IMR-90 (cell line): ENCODE measurements at regions not wholly inside any gene's neighbourhood (a gene's known extent, or its start where the extent isn't known, plus 50 kb on each side); places are given as distances from the start of the nearest gene placed in this dataset.

ENCODE experiments used
- ATAC-seq: fragments of 200-7000 bp; cut with Tn5 transposase; 2 replicates; pipeline ENCODE4 v1.9.1; 2020; ENCODE audit warnings: low read depth, mild to moderate bottlenecking, moderate library complexity
- BruUV-seq: library from RNA; stranded (reverse); fragments of 400-500 nt; replicated peaks from 2 replicates; lab custom pipeline; 2021; lab: Mats Ljungman, UMichigan
- CTCF ChIA-PET: fragments of 300-600 bp; formaldehyde crosslinking; extraction: SDS; loops from one replicate; lab custom pipeline; 2021; ENCODE audit warnings: antibody characterized with exemption; lab: Yijun Ruan, JAX
- POLR2A ChIA-PET: fragments of 300-600 bp; sonication (Branson Sonifier 250); formaldehyde crosslinking; loops from one replicate; lab custom pipeline; 2022; ENCODE audit warnings: antibody characterized with exemption; ENCODE audit not compliant: unreplicated experiment; lab: Charles Lee
- DNase-seq: peaks from one replicate; pipeline ENCODE4 v3.0.0; 2013
- H2AFZ ChIP-seq: replicated peaks from 2 replicates; pipeline ENCODE3; 2013; ENCODE audit warnings: low read length, mild to moderate bottlenecking; ENCODE audit not compliant: poor library complexity
- H2AK5ac ChIP-seq: 2 replicates; pipeline ENCODE4 v1.6.1; 2013; ENCODE audit warnings: low read depth, low read length, inconsistent platforms
- H2AK9ac ChIP-seq: replicated peaks from 2 replicates; pipeline ENCODE3; 2013; ENCODE audit warnings: mild to moderate bottlenecking, low read depth, low read length, moderate library complexity; ENCODE audit not compliant: poor library complexity
- H2BK120ac ChIP-seq: 2 replicates; pipeline ENCODE4 v1.6.1; 2013; ENCODE audit warnings: low read depth, low read length, inconsistent platforms
- H2BK15ac ChIP-seq: 3 replicates; pipeline ENCODE4 v1.6.1; 2013; ENCODE audit warnings: low read depth, low read length, inconsistent platforms
- H2BK20ac ChIP-seq: 2 replicates; pipeline ENCODE4 v1.6.1; 2013; ENCODE audit warnings: low read depth, mild to moderate bottlenecking, inconsistent platforms, low read length, moderate library complexity
- H2BK5ac ChIP-seq: 2 replicates; pipeline ENCODE4 v1.6.1; 2013; ENCODE audit warnings: mild to moderate bottlenecking, low read depth, low read length, inconsistent platforms; ENCODE audit not compliant: poor library complexity, severe bottlenecking
- H3K14ac ChIP-seq: replicated peaks from 2 replicates; pipeline ENCODE4 v1.6.1; 2013; ENCODE audit warnings: low read depth, low read length, inconsistent platforms
- H3K18ac ChIP-seq: 2 replicates; pipeline ENCODE4 v1.6.1; 2013; ENCODE audit warnings: low read depth, low read length, control low read depth
- H3K23ac ChIP-seq: 2 replicates; pipeline ENCODE4 v1.6.1; 2013; ENCODE audit warnings: low read depth, low read length, inconsistent platforms
- H3K27ac ChIP-seq: 2 replicates; pipeline ENCODE4 v1.5.1; 2013; ENCODE audit warnings: mild to moderate bottlenecking, control low read depth, low read length; ENCODE audit not compliant: insufficient read depth
- H3K27me3 ChIP-seq: 2 replicates; pipeline ENCODE4 v1.6.1; 2013; ENCODE audit warnings: low read length; ENCODE audit not compliant: control insufficient read depth, insufficient read depth
- H3K36me3 ChIP-seq: 2 replicates; pipeline ENCODE4 v1.6.1; 2013; ENCODE audit warnings: low read length, mixed read lengths; ENCODE audit not compliant: control insufficient read depth, insufficient read depth
- H3K4ac ChIP-seq: 2 replicates; pipeline ENCODE4 v1.6.1; 2013; ENCODE audit warnings: low read depth, low read length, inconsistent platforms
- H3K4me1 ChIP-seq: 2 replicates; pipeline ENCODE4 v1.6.1; 2013; ENCODE audit warnings: low read length, mixed read lengths; ENCODE audit not compliant: control insufficient read depth, insufficient read depth
- H3K4me2 ChIP-seq: 2 replicates; pipeline ENCODE4 v1.6.1; 2013; ENCODE audit warnings: low read depth, mild to moderate bottlenecking, control low read depth, low read length, moderate library complexity
- H3K4me3 ChIP-seq: 2 replicates; pipeline ENCODE4 v1.5.1; 2013; ENCODE audit warnings: low read depth, mild to moderate bottlenecking, control low read depth, low read length, moderate library complexity; ENCODE audit not compliant: insufficient read depth
- H3K56ac ChIP-seq: 2 replicates; pipeline ENCODE4 v1.6.1; 2013; ENCODE audit warnings: low read length, inconsistent platforms; ENCODE audit not compliant: insufficient read depth; ENCODE audit errors: extremely low read depth
- H3K79me1 ChIP-seq, 2 experiments: 2 replicates each; pipeline ENCODE4 v1.6.1; 2013; ENCODE audit warnings: low read length in 2 of 2, inconsistent platforms in 1 of 2, low read depth in 1 of 2
- H3K9ac ChIP-seq: 2 replicates; pipeline ENCODE4 v1.6.1; 2013; ENCODE audit warnings: low read depth, low read length, control low read depth
- H3K9me1 ChIP-seq: 2 replicates; pipeline ENCODE4 v1.6.1; 2013; ENCODE audit warnings: low read length, inconsistent platforms; ENCODE audit not compliant: insufficient read depth
- H3K9me3 ChIP-seq: 2 replicates; pipeline ENCODE4 v1.6.1; 2013; ENCODE audit warnings: low read length; ENCODE audit not compliant: control insufficient read depth, insufficient read depth
- H4K20me1 ChIP-seq: 2 replicates; pipeline ENCODE4 v1.6.1; 2013; ENCODE audit warnings: low read length, inconsistent platforms; ENCODE audit not compliant: insufficient read depth
- H4K5ac ChIP-seq: 2 replicates; pipeline ENCODE4 v1.6.1; 2013; ENCODE audit warnings: mild to moderate bottlenecking, low read depth, low read length, control low read depth
- H4K8ac ChIP-seq, 2 experiments: 2 replicates each; pipeline ENCODE4 v1.6.1; 2013; ENCODE audit warnings: low read depth in 2 of 2, low read length in 2 of 2, control low read depth in 1 of 2, inconsistent platforms in 1 of 2
- H4K91ac ChIP-seq: 2 replicates; pipeline ENCODE4 v1.6.1; 2013; ENCODE audit warnings: low read depth, low read length, inconsistent platforms; ENCODE audit not compliant: insufficient read depth
- CHD1 ChIP-seq: IDR thresholded peaks from 2 replicates; pipeline ENCODE4 v1.6.1; 2012; ENCODE audit warnings: low read depth, low read length, improper control_type of control experiment
- MAFK ChIP-seq: IDR thresholded peaks from 2 replicates; pipeline ENCODE4 v1.6.1; 2012; ENCODE audit warnings: low read depth, low read length, improper control_type of control experiment
- MXI1 ChIP-seq: IDR thresholded peaks from 2 replicates; pipeline ENCODE4 v1.6.1; 2012; ENCODE audit warnings: low read depth, mild to moderate bottlenecking, low read length, moderate library complexity, borderline replicate concordance
- SMC3 ChIP-seq: fragments of 150-350 bp; IDR thresholded peaks from 2 replicates; pipeline ENCODE4 v1.6.1; 2016; ENCODE audit warnings: low read depth, mild to moderate bottlenecking, antibody characterized with exemption, low read length, moderate library complexity
- WGBS, 2 experiments: methylation state at CpG; one replicate each; pipeline versions ENCODE4 v1.1.5 to v1.1.7; 2013; ENCODE audit warnings: missing lambda C conversion rate in 2 of 2; ENCODE audit not compliant: insufficient read length in 1 of 2; ENCODE audit errors: extremely low coverage in 2 of 2; 5-methylcytosine and 5-hydroxymethylcytosine counted together
- dilution Hi-C: fragments of 300-500 bp; cut with HindIII; formaldehyde crosslinking; loops from one replicate; pipeline ENCODE4 v1.14.3; 2018; ENCODE audit warnings: low sequenced_read_pairs; ENCODE audit not compliant: unreplicated experiment
- in situ Hi-C: fragments of 300-500 bp; cut with MboI; formaldehyde crosslinking; loops from 3 replicates; pipeline ENCODE4 v1.14.3; 2019; ENCODE audit warnings: low sequenced_read_pairs, inconsistent platforms, mixed read lengths
- intact Hi-C: fragments of 100-400 bp; cut with micrococcal nuclease; formaldehyde crosslinking; loops from 2 replicates; pipeline ENCODE4 v1.10.0; 2022
- TF ChIP-seq, protein P1 (sequence below): fragments of 150-350 bp; IDR thresholded peaks from 2 replicates; pipeline ENCODE4 v1.6.1; 2017; ENCODE audit warnings: mild to moderate bottlenecking, antibody characterized with exemption, low read length, low read depth
- TF ChIP-seq, protein P2 (sequence below): conservative IDR thresholded peaks from 2 replicates; pipeline ENCODE4 v1.5.1; 2012; ENCODE audit warnings: mild to moderate bottlenecking, low read depth, low read length, improper control_type of control experiment
- TF ChIP-seq, protein P3 (sequence below): fragments of 150-350 bp; IDR thresholded peaks from 2 replicates; pipeline ENCODE4 v1.6.1; 2016; ENCODE audit warnings: low read depth, mild to moderate bottlenecking, low read length, moderate library complexity, borderline replicate concordance

DNA sequence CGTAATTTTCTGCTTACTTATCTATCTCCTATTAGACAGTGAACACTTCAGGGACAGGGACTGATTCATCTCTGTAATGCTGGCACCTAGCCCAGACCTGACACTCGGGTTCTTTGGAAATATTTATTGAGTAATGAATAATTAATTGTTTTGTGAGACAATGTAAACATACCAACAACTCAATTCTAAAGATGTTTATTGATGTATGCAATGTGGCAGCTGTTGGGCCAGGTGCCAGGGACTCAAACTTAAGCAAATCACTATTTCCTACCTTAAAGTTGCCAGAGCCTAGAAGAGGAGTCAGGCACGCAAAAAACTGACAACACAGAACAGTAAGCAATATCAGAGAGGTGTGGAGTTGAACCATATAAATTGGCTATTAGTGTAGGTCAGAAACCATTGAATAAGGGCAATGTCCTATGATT lies 63.6 kb upstream of the BMPER start:
- Histone ChIP-seq H4K20me1 (no peaks in the 10 kb centered on the region), H3K4me2 (no peak overlapping the region), H3K4ac (no peak overlapping the region), H2BK5ac (no peak overlapping the region), H2AK9ac (no peak overlapping the region), H3K23ac (no peak overlapping the region), H2BK20ac (no peak overlapping the region), H3K9me3 (no peaks in the 10 kb centered on the region), H3K9me1 (no peaks in the 10 kb centered on the region; the same call in 1 of the 2 replicates), H3K56ac (no peak overlapping the region), H2AK5ac (no peak overlapping the region), H3K4me1 (no peaks in the 10 kb centered on the region), H2AFZ (no peak overlapping the region), H3K9ac (no peak overlapping the region), H3K14ac (no peak overlapping the region), H3K36me3 (no peaks in the 10 kb centered on the region), H2BK15ac (no peak overlapping the region), H4K5ac (no peak overlapping the region), H3K27ac (no peak overlapping the region), H3K18ac (no peak overlapping the region), H3K27me3 (peaks cover 16% of the 10 kb centered on the region), H4K91ac (no peak overlapping the region), H3K79me1 (no peaks in the 10 kb centered on the region), H2BK120ac (no peak overlapping the region), H3K4me3 (no peak overlapping the region), H4K8ac (no peak overlapping the region)
- dilution Hi-C loops = no loop called here
- ATAC-seq = peak; percentile 46
- CTCF ChIA-PET = no interaction called here
- intact Hi-C loops = loop anchor here (2.0 kb wide), 1 partner anchor 57 kb away; no protein-coding TSS in a partner anchor
- WGBS, 2 experiments = no CpG with 5 or more reads among the region's 3 CpGs
- peak; percentile 25 for DNase-seq
- POLR2A ChIA-PET = no interaction called here
- TF ChIP-seq CHD1 (no peak), MAFK (no peak), SMC3 (no peak), MXI1 (no peak)
- TF ChIP-seq, protein P1, sequence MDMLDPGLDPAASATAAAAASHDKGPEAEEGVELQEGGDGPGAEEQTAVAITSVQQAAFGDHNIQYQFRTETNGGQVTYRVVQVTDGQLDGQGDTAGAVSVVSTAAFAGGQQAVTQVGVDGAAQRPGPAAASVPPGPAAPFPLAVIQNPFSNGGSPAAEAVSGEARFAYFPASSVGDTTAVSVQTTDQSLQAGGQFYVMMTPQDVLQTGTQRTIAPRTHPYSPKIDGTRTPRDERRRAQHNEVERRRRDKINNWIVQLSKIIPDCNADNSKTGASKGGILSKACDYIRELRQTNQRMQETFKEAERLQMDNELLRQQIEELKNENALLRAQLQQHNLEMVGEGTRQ = no peak
- TF ChIP-seq, protein P2, sequence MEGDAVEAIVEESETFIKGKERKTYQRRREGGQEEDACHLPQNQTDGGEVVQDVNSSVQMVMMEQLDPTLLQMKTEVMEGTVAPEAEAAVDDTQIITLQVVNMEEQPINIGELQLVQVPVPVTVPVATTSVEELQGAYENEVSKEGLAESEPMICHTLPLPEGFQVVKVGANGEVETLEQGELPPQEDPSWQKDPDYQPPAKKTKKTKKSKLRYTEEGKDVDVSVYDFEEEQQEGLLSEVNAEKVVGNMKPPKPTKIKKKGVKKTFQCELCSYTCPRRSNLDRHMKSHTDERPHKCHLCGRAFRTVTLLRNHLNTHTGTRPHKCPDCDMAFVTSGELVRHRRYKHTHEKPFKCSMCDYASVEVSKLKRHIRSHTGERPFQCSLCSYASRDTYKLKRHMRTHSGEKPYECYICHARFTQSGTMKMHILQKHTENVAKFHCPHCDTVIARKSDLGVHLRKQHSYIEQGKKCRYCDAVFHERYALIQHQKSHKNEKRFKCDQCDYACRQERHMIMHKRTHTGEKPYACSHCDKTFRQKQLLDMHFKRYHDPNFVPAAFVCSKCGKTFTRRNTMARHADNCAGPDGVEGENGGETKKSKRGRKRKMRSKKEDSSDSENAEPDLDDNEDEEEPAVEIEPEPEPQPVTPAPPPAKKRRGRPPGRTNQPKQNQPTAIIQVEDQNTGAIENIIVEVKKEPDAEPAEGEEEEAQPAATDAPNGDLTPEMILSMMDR = no peak
- TF ChIP-seq, protein P3, sequence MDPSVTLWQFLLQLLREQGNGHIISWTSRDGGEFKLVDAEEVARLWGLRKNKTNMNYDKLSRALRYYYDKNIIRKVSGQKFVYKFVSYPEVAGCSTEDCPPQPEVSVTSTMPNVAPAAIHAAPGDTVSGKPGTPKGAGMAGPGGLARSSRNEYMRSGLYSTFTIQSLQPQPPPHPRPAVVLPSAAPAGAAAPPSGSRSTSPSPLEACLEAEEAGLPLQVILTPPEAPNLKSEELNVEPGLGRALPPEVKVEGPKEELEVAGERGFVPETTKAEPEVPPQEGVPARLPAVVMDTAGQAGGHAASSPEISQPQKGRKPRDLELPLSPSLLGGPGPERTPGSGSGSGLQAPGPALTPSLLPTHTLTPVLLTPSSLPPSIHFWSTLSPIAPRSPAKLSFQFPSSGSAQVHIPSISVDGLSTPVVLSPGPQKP = no peak
- in situ Hi-C loops = no loop called here
- no TSS peak for BruUV-seq
